IPS DF 19.7 (cell line): ENCODE measurements at regions not wholly inside any gene's neighbourhood (a gene's known extent, or its start where the extent isn't known, plus 50 kb on each side); places are given as distances from the start of the nearest gene placed in this dataset.

ENCODE experiments used
- DNase-seq: peaks from one replicate; pipeline ENCODE4 v3.0.0-alpha.2; 2013; ENCODE audit warnings: low read depth, low spot score

- DNase-seq = no peak
Measured at GRCh38 chr11:57100638-57101331, 81.0 kb upstream of the LRRC55 start.

- DNase-seq = no peak
Measured at GRCh38 chr11:57103899-57104605, 77.7 kb upstream of the LRRC55 start.

- DNase-seq = no peak
Measured at GRCh38 chr11:57109331-57109730, 72.4 kb upstream of the LRRC55 start.

- DNase-seq = no peak
Measured at GRCh38 chr11:57111619-57112018, 70.1 kb upstream of the LRRC55 start.

GRCh38 chr11:57116654-57117053 is 65.1 kb upstream of the LRRC55 start:
- peak; percentile 17 for DNase-seq

GRCh38 chr11:57120192-57120965 is 61.4 kb upstream of the LRRC55 start:
- no peak for DNase-seq

- DNase-seq = no peak
Measured at GRCh38 chr11:57121996-57122395, 59.8 kb upstream of the LRRC55 start.

GRCh38 chr11:57123590-57123989 is 58.2 kb upstream of the LRRC55 start:
- DNase-seq = no peak

- DNase-seq = no peak
Measured at GRCh38 chr11:57124505-57124904, 57.2 kb upstream of the LRRC55 start.

- DNase-seq = no peak
Measured at GRCh38 chr11:57124917-57125316, 56.8 kb upstream of the LRRC55 start.

GRCh38 chr11:57126766-57127400 is 54.9 kb upstream of the LRRC55 start:
- no peak for DNase-seq

GRCh38 chr11:57131080-57131790 is 50.5 kb upstream of the LRRC55 start:
- DNase-seq = no peak
